ENCODE measurements at regions not wholly inside any gene's neighbourhood (a gene's known extent, or its start where the extent isn't known, plus 50 kb on each side); places are given as distances from the start of the nearest gene placed in this dataset.
A peak's percentile ranks its signal among the peaks of the same experiment; 100 is the strongest.

DNA sequence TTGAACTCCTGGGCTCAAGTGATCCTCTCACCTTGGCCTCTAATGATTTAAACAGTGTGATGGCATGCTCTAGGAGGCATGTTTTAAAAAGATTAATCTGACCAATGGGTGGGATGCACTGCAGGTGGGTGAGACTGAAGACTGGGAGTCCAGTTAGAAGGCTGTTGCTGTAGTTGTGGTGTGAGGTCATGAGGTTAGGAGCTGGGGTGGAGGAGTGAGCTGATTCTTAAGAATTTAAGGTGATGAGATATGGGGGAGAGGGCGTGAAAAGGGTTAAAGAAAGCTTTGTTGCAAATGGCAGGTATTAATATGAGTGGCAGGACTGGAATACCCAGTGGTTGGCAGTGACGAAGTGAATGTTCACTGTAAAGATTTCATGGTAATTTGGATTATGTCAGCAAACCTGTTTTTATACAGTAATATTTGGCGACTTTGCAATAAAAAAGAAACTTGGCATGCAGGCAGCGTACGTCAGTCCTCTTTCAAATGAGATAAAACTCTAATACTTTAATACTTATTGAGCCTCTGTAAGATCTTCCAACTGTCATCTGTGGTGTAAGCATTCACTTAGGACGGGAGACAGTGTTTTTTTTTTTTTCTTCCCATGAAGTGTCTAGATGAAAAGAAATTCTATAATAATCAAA, 72.8 kb upstream of the MTPN start:
- ATAC-seq (ENCODE audit: poor library complexity) (peak; percentile 52), DNase-seq (no peak)
- intact Hi-C loops (cut with DNase I): no loop called here

- ATAC-seq (ENCODE audit: poor library complexity) (peak; percentile 48), DNase-seq (no peak)
- intact Hi-C loops (cut with DNase I): no loop called here
These were observed 72.0 kb upstream of the MTPN start for GRCh38 chr7:136049117-136049516.

GRCh38 chr7:136046548-136046947, 69.4 kb upstream of the MTPN start:
- DNase-seq: no peak
- no peak for ATAC-seq (ENCODE audit: poor library complexity)
- intact Hi-C loops (cut with DNase I): no loop called here

DNA sequence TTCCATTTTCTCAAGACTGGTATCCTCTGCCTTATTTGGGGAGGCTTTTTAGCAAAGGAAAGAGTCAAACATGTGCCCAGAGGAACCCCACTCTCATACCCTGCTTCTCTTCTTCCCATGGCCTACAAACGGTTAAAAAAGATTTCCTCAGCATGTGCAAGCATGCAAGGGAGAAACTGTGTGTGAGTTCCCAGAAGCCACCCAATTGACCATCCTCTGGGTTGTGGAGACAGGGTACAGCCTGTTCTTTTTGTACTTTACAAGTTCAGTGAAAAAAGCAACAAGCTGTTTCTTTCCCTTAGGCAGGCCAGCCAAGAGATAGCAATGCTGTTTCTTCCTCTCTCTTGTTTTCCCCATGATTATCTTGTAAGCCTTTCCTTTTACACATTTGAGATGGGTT, 68.8 kb upstream of the MTPN start:
- intact Hi-C loops (cut with DNase I): no loop called here
- ATAC-seq (ENCODE audit: poor library complexity) (no peak), DNase-seq (no peak)

- DNase-seq (no peak), ATAC-seq (ENCODE audit: poor library complexity) (no peak)
- intact Hi-C loops (cut with DNase I): no loop called here
These were observed 68.0 kb upstream of the MTPN start for GRCh38 chr7:136045181-136045580.

- ATAC-seq (ENCODE audit: poor library complexity) (no peak), DNase-seq (no peak)
- intact Hi-C loops (cut with DNase I): no loop called here
These were observed 62.6 kb upstream of the MTPN start for GRCh38 chr7:136039577-136040345.

- no peak for DNase-seq
- intact Hi-C loops (cut with DNase I): no loop called here
- ATAC-seq (ENCODE audit: poor library complexity): no peak
These were observed 59.2 kb upstream of the MTPN start for GRCh38 chr7:136036336-136036735.

DNA sequence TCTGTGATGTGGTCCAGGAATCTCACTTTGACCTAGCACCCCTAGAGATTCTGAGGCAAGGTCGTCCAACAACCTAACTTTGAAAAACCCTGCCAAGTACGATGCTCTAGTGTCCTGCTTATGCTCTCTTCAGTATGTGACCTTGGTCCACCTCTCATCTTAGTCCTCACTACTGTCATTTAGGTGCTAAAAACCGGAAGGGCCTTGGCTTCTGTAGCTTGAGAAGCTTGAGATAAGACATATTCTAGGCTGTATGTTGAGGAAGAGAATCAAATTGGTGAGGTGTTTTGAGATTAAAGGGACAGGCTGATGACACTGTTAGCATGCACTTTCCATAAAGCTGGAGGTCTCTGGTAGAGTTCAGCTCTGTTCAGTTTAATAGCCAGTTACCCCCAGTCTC, 57.0 kb upstream of the MTPN start:
- DNase-seq: no peak
- peak; percentile 80 for ATAC-seq (ENCODE audit: poor library complexity)
- intact Hi-C loops (cut with DNase I): no loop called here

DNA sequence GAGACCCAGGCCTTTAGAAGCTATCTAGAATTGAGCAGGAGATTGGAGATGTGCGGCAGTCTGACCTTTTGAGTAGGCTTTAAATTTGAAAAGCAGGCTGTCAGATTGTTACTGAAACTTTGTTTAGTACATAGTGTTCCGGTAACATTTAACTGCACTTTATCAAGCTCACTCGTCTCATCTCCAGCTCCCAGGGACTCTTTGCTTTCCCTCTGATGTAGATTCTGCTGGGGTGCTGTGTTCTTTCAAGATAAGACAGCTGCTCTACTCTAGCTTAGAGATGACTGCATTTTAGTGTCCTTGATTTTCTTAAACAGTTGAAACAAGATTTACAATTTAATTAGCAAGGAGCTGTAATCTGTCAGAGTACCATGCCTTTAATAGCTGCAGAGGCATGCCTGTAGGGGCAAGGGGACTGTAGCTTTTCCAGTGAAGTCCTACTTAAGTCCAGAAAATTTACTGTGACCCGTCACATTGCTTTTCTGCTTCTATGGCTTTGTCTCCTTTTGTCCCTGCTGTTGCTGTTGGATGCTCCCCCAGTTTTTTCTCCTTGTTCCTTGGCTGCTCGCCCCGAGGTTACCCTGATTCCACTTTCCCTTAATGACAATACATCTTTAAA, 56.4 kb upstream of the MTPN start:
- ATAC-seq (ENCODE audit: poor library complexity) (peak; percentile 89), DNase-seq (no peak)
- intact Hi-C loops (cut with DNase I): no loop called here

GRCh38 chr7:136030867-136031318, 53.7 kb upstream of the MTPN start:
- intact Hi-C loops (cut with DNase I): no loop called here
- ATAC-seq (ENCODE audit: poor library complexity) (no peak), DNase-seq (no peak)

DNA sequence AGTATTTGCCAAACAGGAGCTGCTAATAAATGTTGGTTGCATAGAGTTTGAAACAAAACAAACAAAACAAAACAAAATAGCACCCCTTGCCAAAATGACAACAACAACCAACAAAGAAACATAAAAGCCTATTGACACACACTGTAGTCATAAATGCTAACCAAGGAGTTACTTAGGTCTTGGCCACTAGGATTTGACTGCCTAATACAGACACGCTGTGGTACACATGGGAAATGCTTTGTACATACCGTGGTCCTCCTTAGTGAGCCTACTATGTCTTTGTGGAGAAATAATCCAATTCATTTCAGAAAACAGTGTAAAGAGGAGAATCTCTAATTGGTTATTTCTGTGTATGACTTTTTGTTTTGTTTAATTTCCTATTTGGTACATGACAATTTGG, 53.2 kb upstream of the MTPN start:
- ATAC-seq (ENCODE audit: poor library complexity) (no peak), DNase-seq (no peak)
- intact Hi-C loops (cut with DNase I): no loop called here

DNA sequence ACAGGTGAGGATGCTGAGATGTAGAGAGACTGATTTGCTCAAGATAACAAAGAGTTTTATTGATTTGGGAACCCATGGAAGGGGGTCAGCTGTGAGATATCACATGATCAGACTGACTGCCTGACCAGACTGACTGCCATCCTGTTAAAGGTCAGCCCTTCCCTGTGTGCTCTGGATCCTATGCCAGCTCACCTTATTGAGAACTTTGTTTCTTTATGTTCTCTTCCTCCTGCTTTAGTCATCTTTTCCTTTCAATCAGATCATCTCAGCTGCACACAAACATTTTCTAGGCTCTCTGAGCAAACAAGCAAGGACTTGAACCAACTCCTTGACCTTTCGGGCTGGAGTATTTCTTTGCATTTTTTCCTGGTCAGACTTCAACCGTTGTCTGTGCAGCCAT, 50.0 kb upstream of the MTPN start:
- no peak for DNase-seq
- intact Hi-C loops (cut with DNase I): no loop called here
- no peak for ATAC-seq (ENCODE audit: poor library complexity)
